H1 (cell line): ENCODE measurements at regions not wholly inside any gene's neighbourhood (a gene's known extent, or its start where the extent isn't known, plus 50 kb on each side); places are given as distances from the start of the nearest gene placed in this dataset.

Experiments used
- CTCF ChIA-PET: fragments of 300-600 bp; sonication (Branson Sonifier 250); formaldehyde crosslinking; loops from one replicate; lab custom pipeline; 2021; ENCODE audit not compliant: partially characterized antibody; lab: Charles Lee
- POLR2A ChIA-PET: fragments of 300-600 bp; sonication (Branson Sonifier 250); formaldehyde crosslinking; loops from one replicate; lab custom pipeline; 2021; ENCODE audit warnings: inconsistent platforms; ENCODE audit not compliant: partially characterized antibody; lab: Charles Lee
- DNase-seq, 2 experiments: peaks; one replicate each; pipeline versions ENCODE4 v3.0.0 to v3.0.0-alpha.2; 2010 to 2022; ENCODE audit warnings: low spot score in 2 of 2, low read depth in 1 of 2, mixed read lengths in 1 of 2
- FAIRE-seq: peaks from 2 replicates; lab custom pipeline; 2011; peaks lifted over from hg19 to GRCh38; lab: Jason Lieb, UNC
- H2AFZ ChIP-seq: 2 replicates; pipeline ENCODE4 v1.8.1; 2012; ENCODE audit warnings: low read length, inconsistent platforms
- H2AK5ac ChIP-seq: 2 replicates; pipeline ENCODE4 v1.6.1; 2013; ENCODE audit warnings: low read depth, low read length
- H2BK120ac ChIP-seq: replicated peaks from 2 replicates; pipeline ENCODE3; 2013; ENCODE audit warnings: low read depth, low read length, inconsistent platforms
- H2BK12ac ChIP-seq: 2 replicates; pipeline ENCODE4 v1.6.1; 2013; ENCODE audit warnings: low read depth, low read length
- H2BK15ac ChIP-seq: 2 replicates; pipeline ENCODE4 v1.6.1; 2013; ENCODE audit warnings: low read length
- H2BK20ac ChIP-seq: 2 replicates; pipeline ENCODE4 v1.6.1; 2013; ENCODE audit warnings: low read length
- H2BK5ac ChIP-seq: 2 replicates; pipeline ENCODE4 v1.6.1; 2013; ENCODE audit warnings: low read depth, low read length
- H3K14ac ChIP-seq: 2 replicates; pipeline ENCODE4 v1.6.1; 2013; ENCODE audit warnings: inconsistent platforms; ENCODE audit not compliant: insufficient read length
- H3K18ac ChIP-seq: 2 replicates; pipeline ENCODE4 v1.6.1; 2013; ENCODE audit warnings: low read length; ENCODE audit errors: extremely low read depth
- H3K23ac ChIP-seq: 2 replicates; pipeline ENCODE4 v1.6.1; 2013; ENCODE audit warnings: inconsistent platforms; ENCODE audit not compliant: insufficient read length
- H3K23me2 ChIP-seq: 2 replicates; pipeline ENCODE4 v1.6.1; 2013; ENCODE audit warnings: low read depth, low read length
- H3K27ac ChIP-seq: 2 replicates; pipeline ENCODE4 v1.6.1; 2011; ENCODE audit warnings: low read depth, low read length, inconsistent platforms
- H3K27me3 ChIP-seq, 4 experiments: replicated peaks in 1 of 4; 1 replicate in 1 of 4; 2 replicates in 3 of 4; pipeline versions ENCODE4 v1.6.1 to v1.8.1; 2011 to 2013; ENCODE audit warnings: low read length in 3 of 4, mild to moderate bottlenecking in 3 of 4, inconsistent platforms in 2 of 4, mixed read lengths in 2 of 4, moderate library complexity in 1 of 4; ENCODE audit not compliant: control insufficient read depth in 3 of 4, insufficient read depth in 3 of 4; ENCODE audit errors: extremely low read depth in 1 of 4
- H3K36me3 ChIP-seq, 4 experiments: 2 replicates each; pipeline versions ENCODE4 v1.6.1 to v1.8.1; 2011 to 2013; ENCODE audit warnings: mild to moderate bottlenecking in 4 of 4, low read length in 3 of 4, moderate library complexity in 2 of 4, control low read depth in 1 of 4, inconsistent platforms in 1 of 4; ENCODE audit not compliant: insufficient read depth in 4 of 4, control insufficient read depth in 2 of 4
- H3K4ac ChIP-seq: replicated peaks from 2 replicates; pipeline ENCODE3; 2013; ENCODE audit warnings: low read length, low read depth, mixed read lengths, inconsistent platforms; ENCODE audit not compliant: insufficient read length
- H3K4me1 ChIP-seq, 4 experiments: replicated peaks in 1 of 4; 1 replicate in 1 of 4; 2 replicates in 3 of 4; pipeline versions ENCODE4 v1.6.1 to v1.8.1; 2011 to 2013; ENCODE audit warnings: low read length in 3 of 4, inconsistent platforms in 2 of 4, mixed read lengths in 1 of 4; ENCODE audit not compliant: insufficient read depth in 4 of 4, control insufficient read depth in 3 of 4
- H3K4me2 ChIP-seq, 2 experiments: 2 replicates each; pipeline versions ENCODE4 v1.6.1 to v1.8.1; 2011 to 2013; ENCODE audit warnings: low read depth in 2 of 2, low read length in 2 of 2, control low read depth in 1 of 2, inconsistent platforms in 1 of 2, mild to moderate bottlenecking in 1 of 2; ENCODE audit not compliant: insufficient read depth in 1 of 2
- H3K4me3 ChIP-seq, 4 experiments: fragments of 200-600, 300-600 bp in 1 of 4; sonication (generic), shearing (Covaris generic), sonication (Bioruptor Twin) in 1 of 4; 2 replicates each; pipeline versions ENCODE4 v1.5.1 to v1.8.1; 2011 to 2016; ENCODE audit warnings: low read length in 4 of 4, low read depth in 3 of 4, control low read depth in 2 of 4, inconsistent platforms in 2 of 4, mild to moderate bottlenecking in 2 of 4, mixed read lengths in 1 of 4, moderate library complexity in 1 of 4; ENCODE audit not compliant: insufficient read depth in 2 of 4; ENCODE audit errors: extremely low read depth in 1 of 4
- H3K56ac ChIP-seq: replicated peaks from 2 replicates; pipeline ENCODE3; 2013; ENCODE audit warnings: low read depth, mild to moderate bottlenecking, mixed read lengths, low read length, inconsistent platforms; ENCODE audit not compliant: insufficient read length
- H3K79me1 ChIP-seq: 2 replicates; pipeline ENCODE4 v1.6.1; 2013; ENCODE audit warnings: low read depth, low read length, control low read depth
- H3K79me2 ChIP-seq, 2 experiments: 2 replicates each; pipeline versions ENCODE4 v1.6.1 to v1.8.1; 2012 to 2013; ENCODE audit warnings: low read length in 2 of 2, mild to moderate bottlenecking in 2 of 2, inconsistent platforms in 1 of 2; ENCODE audit not compliant: insufficient read depth in 2 of 2, control insufficient read depth in 1 of 2
- H3K9ac ChIP-seq, 4 experiments: replicated peaks in 1 of 4; 1 replicate in 1 of 4; 2 replicates in 3 of 4; pipeline versions ENCODE4 v1.6.1 to v1.8.1; 2011 to 2013; ENCODE audit warnings: low read depth in 3 of 4, low read length in 3 of 4, control low read depth in 2 of 4, mild to moderate bottlenecking in 2 of 4, moderate library complexity in 2 of 4, inconsistent platforms in 1 of 4; ENCODE audit errors: extremely low read depth in 1 of 4
- H3K9me3 ChIP-seq, 2 experiments: 2 replicates each; pipeline versions ENCODE4 v1.6.1 to v1.8.1; 2012 to 2013; ENCODE audit warnings: mild to moderate bottlenecking in 2 of 2, moderate library complexity in 2 of 2, control low read depth in 1 of 2, inconsistent platforms in 1 of 2, low read depth in 1 of 2, low read length in 1 of 2, mixed read lengths in 1 of 2; ENCODE audit not compliant: insufficient read depth in 2 of 2
- H4K20me1 ChIP-seq, 2 experiments: replicated peaks in 1 of 2; 2 replicates each; pipeline versions ENCODE3 to v1.8.1; 2011 to 2013; ENCODE audit warnings: inconsistent platforms in 2 of 2, low read length in 2 of 2, mild to moderate bottlenecking in 1 of 2; ENCODE audit not compliant: insufficient read depth in 2 of 2, control insufficient read depth in 1 of 2
- H4K5ac ChIP-seq: 2 replicates; pipeline ENCODE4 v1.6.1; 2013; ENCODE audit warnings: low read length, low read depth, mixed read lengths, inconsistent platforms; ENCODE audit not compliant: insufficient read length
- H4K8ac ChIP-seq: 2 replicates; pipeline ENCODE4 v1.8.0; 2013; ENCODE audit warnings: mild to moderate bottlenecking, moderate library complexity, low read length, inconsistent platforms; ENCODE audit not compliant: insufficient read depth; ENCODE audit errors: extremely low read depth
- H4K91ac ChIP-seq: replicated peaks from 2 replicates; pipeline ENCODE3; 2013; ENCODE audit warnings: low read length, mixed read lengths, inconsistent platforms; ENCODE audit not compliant: insufficient read length
- CEBPB ChIP-seq: IDR thresholded peaks from 2 replicates; pipeline ENCODE4 v1.6.1; 2012; ENCODE audit warnings: low read depth, low read length
- CHD1 ChIP-seq: IDR thresholded peaks from 2 replicates; pipeline ENCODE4 v1.6.1; 2012; ENCODE audit warnings: low read depth, low read length, improper control_type of control experiment
- GABPA ChIP-seq: IDR thresholded peaks from 2 replicates; pipeline ENCODE4 v1.6.1; 2011; ENCODE audit warnings: mild to moderate bottlenecking, low read length, moderate library complexity, borderline replicate concordance; ENCODE audit not compliant: insufficient read depth
- GTF2F1 ChIP-seq: IDR thresholded peaks from 2 replicates; pipeline ENCODE4 v1.6.1; 2012; ENCODE audit warnings: low read depth, low read length, improper control_type of control experiment, borderline replicate concordance
- HDAC6 ChIP-seq: IDR thresholded peaks from one replicate; pipeline ENCODE4 v1.7.1; 2012; ENCODE audit warnings: low read depth, mild to moderate bottlenecking, inconsistent platforms, low read length, moderate library complexity
- MAFK ChIP-seq: IDR thresholded peaks from 2 replicates; pipeline ENCODE4 v1.6.1; 2012; ENCODE audit warnings: low read depth, mild to moderate bottlenecking, improper control_type of control experiment, low read length
- POLR2A ChIP-seq, 2 experiments: IDR thresholded peaks; 1 replicate in 1 of 2; 2 replicates in 1 of 2; pipeline ENCODE4 v1.6.1; 2011; ENCODE audit warnings: low read depth in 2 of 2, low read length in 2 of 2, mild to moderate bottlenecking in 2 of 2; ENCODE audit errors: control extremely low read depth in 1 of 2
- RXRA ChIP-seq: IDR thresholded peaks from 2 replicates; pipeline ENCODE4 v1.6.1; 2011; ENCODE audit warnings: low read depth, mild to moderate bottlenecking, low read length, moderate library complexity; ENCODE audit not compliant: insufficient read depth
- SP2 ChIP-seq: IDR thresholded peaks from 2 replicates; pipeline ENCODE4 v1.6.1; 2012; ENCODE audit warnings: mild to moderate bottlenecking, low read length, inconsistent platforms
- SP4 ChIP-seq: IDR thresholded peaks from 2 replicates; pipeline ENCODE4 v1.6.1; 2012; ENCODE audit warnings: low read length, inconsistent platforms
- ZNF274 ChIP-seq: IDR thresholded peaks from 2 replicates; pipeline ENCODE4 v1.7.0; 2012; ENCODE audit warnings: low read length, borderline replicate concordance; ENCODE audit errors: extremely low read depth
- WGBS, 2 experiments: shearing (Covaris generic) in 1 of 2; methylation state at CpG; one replicate each; pipeline versions ENCODE4 v1.1.6 to v1.1.7; 2013 to 2015; ENCODE audit warnings: low lambda C conversion rate in 2 of 2, mixed read lengths in 2 of 2, inconsistent platforms in 1 of 2, low coverage in 1 of 2, missing lambda C conversion rate in 1 of 2; ENCODE audit not compliant: insufficient replicate concordance in 2 of 2, insufficient coverage in 1 of 2, insufficient read length in 1 of 2; ENCODE audit errors: extremely low coverage in 1 of 2, missing lambda C conversion rate in 1 of 2; 5-methylcytosine and 5-hydroxymethylcytosine counted together

DNA sequence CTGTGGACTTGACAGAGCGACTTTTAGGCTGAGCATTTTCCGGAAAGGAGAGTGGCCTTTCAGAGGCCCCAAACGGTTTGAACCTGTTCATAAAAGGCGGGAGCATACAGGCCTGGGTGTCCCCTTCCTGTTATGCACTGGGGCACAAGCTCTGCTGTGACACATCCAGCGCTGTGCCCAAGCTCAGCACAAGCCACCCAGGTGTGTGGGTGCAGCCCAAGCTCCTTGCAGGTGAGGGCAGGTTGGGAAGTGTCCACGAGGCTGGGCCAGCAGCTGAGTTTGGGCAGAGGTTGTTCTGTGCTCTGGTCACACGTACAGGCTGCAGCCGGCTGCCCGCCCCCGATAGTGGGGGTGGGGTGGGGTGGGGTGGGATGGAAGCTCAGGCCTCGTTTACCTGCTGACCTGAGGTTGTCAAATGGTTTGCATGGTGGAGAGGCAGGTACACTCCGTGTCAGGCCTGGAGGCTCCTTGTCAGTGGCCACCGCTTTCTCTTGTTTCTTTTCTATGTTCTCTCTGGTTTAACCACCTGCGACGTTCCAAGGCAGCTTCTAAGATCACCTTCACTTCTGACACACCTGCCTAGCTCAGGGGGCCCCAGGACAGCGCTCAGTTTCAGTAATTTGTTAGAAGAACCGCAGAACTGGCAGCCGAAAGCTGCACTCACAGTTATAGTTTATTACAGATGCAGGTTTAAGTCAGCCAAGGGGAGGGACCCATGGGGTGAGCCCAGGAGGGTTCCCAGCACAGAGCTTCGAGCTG lies 194.7 kb upstream of the CIBAR2 start:
- H3K9ac ChIP-seq = no peak overlapping the region
- WGBS, 2 experiments = 79% methylated on average over 16 of the region's 19 CpGs; no CpG with 5 or more reads in 1 of the 2 experiments

More for the DNA sequence above, 194.7 kb upstream of the CIBAR2 start:
- H4K20me1 ChIP-seq = peaks cover 0 to 1% of the 10 kb centered on the region in 2 experiments
- no peak overlapping the region for H2AFZ ChIP-seq
- H2AK5ac ChIP-seq = no peak overlapping the region
- H4K91ac ChIP-seq = no peak overlapping the region
- DNase-seq (no peak), FAIRE-seq (no peak)
- POLR2A ChIA-PET = no interaction called here
- no peaks in the 10 kb centered on the region for H3K36me3 ChIP-seq
- H3K4me1 ChIP-seq = peaks cover 3 to 34% (median 29%) of the 10 kb centered on the region in 4 experiments
- no peak overlapping the region for H3K14ac ChIP-seq
- H3K27ac ChIP-seq = no peak overlapping the region
- 0 out of 2 replicates have a peak, but pooled peaks cover 2% of the 10 kb centered on the region for H3K23me2 ChIP-seq
- H2BK120ac ChIP-seq = no peak overlapping the region
- CTCF ChIA-PET = interaction anchor here (0.7 to 10.6 kb wide), 19 partner anchors 10 to 302 kb away, joined by 3 to 69 read pairs (median 4); no protein-coding TSS in a partner anchor
- no peak overlapping the region for H3K4ac ChIP-seq
- H3K23ac ChIP-seq = no peak overlapping the region
- H3K9me3 ChIP-seq = no peaks in the 10 kb centered on the region; a peak in 1 of 4 replicates
- H2BK12ac ChIP-seq = peak overlapping the region; percentile 55; the same call in 1 of the 2 replicates
- H3K4me3 ChIP-seq = no peak overlapping the region
- no peak overlapping the region for H2BK20ac ChIP-seq
- no peak overlapping the region; the same call in 1 of the 2 replicates for H4K8ac ChIP-seq
- TF ChIP-seq RXRA (no peak), GABPA (no peak), MAFK (no peak), CEBPB (no peak), ZNF274 (no peak), HDAC6 (no peak), SP4 (no peak), CHD1 (no peak), POLR2A (IDR thresholded peaks at IDR 0.05; ENCODE audit: control extremely low read depth in 1 of 2, low read depth in 2 of 2, low read length in 2 of 2) (no peak), GTF2F1 (no peak), SP2 (no peak)
- peak overlapping the region; percentile 75; the same call in 1 of the 2 replicates for H2BK15ac ChIP-seq
- no peaks in the 10 kb centered on the region for H3K79me2 ChIP-seq
- H3K18ac ChIP-seq = no peak overlapping the region; the same call in 1 of the 2 replicates
- no peaks in the 10 kb centered on the region for H3K79me1 ChIP-seq
- no peak overlapping the region for H3K56ac ChIP-seq
- H2BK5ac ChIP-seq = peak overlapping the region; percentile 75; the same call in 1 of the 2 replicates
- no peak overlapping the region for H3K4me2 ChIP-seq
- no peak overlapping the region for H4K5ac ChIP-seq
- H3K27me3 ChIP-seq = 0 out of 7 replicates have a peak, but pooled peaks cover 0 to 4% (median 0%) of the 10 kb centered on the region in 4 experiments
